ENCODE measurements at regions not wholly inside any gene's neighbourhood (a gene's known extent, or its start where the extent isn't known, plus 50 kb on each side); places are given as distances from the start of the nearest gene placed in this dataset.
A peak's percentile ranks its signal among the peaks of the same experiment; 100 is the strongest.
"Not testable (repeated sequence)": the region's sequence is repeated elsewhere in the genome, so short reads cannot be mapped to it uniquely, and the experiment has no call there.

- no peak for DNase-seq (ENCODE audit: low read depth)
Observed at GRCh38 chr7:67475293-67475692, 478.7 kb downstream of the TYW1 start.

DNA sequence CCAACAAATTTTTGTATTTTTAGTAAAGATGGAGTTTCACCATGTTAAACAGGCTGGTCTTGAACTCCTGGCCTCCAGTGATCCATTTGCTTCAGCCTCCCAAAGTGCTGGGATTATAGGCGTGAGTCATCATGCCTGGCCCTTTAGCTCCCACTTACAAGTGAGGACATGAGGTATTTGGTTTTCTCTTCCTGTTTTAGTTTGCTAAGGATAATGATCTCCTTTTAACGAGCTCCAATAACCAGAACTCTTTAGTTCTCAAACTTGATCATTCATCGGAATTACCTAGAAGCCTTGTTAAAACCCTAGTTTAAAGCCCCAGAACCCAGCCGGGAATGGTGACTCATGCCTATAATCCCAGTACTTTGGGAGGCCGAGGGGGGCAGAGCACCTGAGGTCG lies 481.4 kb downstream of the TYW1 start:
- no peak for DNase-seq (ENCODE audit: low read depth)

GRCh38 chr7:67484244-67484751 lies 487.7 kb downstream of the TYW1 start:
- DNase-seq (ENCODE audit: low read depth): peak; percentile 69

DNA sequence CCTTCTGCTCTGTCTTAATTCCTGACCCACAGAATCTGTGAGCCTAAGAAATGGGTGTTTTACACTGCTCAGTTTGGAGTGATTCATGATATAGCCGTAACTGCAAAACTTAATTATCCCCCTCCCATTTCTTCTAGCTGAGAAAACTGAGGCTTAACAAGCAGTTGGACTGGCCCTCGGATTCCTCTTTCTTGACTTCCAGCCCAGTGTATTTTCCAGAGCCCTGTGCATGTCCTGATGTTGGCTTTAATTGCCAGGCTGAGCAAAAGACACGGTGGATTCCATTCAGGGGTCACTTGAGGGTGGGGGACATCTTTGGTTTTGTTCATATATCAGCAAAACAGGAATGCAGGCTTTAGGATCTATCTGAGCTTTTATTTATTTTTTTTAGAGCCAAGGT lies 489.8 kb downstream of the TYW1 start:
- DNase-seq (ENCODE audit: low read depth): no peak

DNA sequence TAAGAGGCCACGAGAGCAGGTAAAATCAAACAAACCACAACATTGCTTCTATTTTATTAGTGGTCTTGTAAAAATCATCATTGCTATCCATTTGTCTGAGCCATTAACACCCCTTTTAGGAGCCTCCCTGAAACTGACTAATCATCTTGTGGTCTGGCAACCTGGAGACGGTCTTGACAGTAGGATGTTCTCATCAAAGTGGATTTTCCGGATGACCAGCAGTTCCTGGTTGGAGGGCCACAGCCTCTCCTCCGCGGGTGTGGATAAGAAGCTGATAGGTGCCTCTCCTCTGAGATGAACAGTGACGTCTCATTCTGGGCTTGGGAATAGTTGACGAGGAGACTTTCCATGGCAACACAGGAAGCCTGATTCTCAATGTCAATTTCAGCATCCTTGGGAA lies 490.7 kb downstream of the TYW1 start:
- no peak for DNase-seq (ENCODE audit: low read depth)

DNA sequence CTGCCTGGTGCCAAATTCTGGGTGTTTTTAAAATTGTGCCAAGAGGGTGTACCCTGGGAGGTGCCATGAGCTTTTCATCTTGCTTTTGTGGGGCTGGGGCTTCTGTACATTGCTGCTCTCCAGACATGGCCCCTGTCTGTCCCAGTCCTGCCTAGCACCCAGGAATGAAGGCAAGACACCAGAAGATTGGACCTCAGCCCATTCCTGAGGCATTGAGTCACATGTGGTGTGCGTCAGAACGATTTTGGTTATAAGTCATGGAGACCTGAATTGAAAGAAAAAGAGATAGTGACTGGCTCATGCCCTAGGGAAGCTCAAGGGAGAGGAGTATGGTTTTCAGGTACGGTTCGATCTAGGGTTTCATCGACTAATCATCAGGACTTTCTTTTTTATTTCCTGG lies 493.2 kb downstream of the TYW1 start:
- DNase-seq (ENCODE audit: low read depth): peak; percentile 1

- DNase-seq (ENCODE audit: low read depth): no peak
Observed at GRCh38 chr7:67493366-67493765, 496.7 kb downstream of the TYW1 start.

GRCh38 chr7:67496589-67496988 lies 500.0 kb downstream of the TYW1 start:
- no peak for DNase-seq (ENCODE audit: low read depth)

DNA sequence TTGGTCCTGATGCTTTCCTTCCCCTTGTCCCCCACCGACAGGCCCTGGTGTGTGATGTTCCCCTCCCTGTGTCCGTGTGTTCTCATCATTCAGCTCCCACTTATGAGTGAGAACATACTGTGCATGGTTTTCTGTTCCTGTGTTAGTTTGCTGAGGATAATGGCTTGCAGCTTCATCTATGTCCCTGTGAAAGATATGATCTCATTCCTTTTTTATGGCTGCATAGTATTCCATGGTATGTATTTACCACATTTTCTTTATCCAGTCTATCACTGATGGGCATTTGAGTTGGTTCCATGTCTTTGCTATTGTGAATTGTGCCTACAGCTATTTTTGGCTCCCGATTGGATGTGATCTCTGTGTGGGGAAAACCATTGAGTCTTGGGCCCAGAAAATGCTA lies 501.3 kb downstream of the TYW1 start:
- not testable (repeated sequence) for DNase-seq (ENCODE audit: low read depth)

GRCh38 chr7:67502929-67503328 lies 506.3 kb downstream of the TYW1 start:
- no peak for DNase-seq (ENCODE audit: low read depth)

DNA sequence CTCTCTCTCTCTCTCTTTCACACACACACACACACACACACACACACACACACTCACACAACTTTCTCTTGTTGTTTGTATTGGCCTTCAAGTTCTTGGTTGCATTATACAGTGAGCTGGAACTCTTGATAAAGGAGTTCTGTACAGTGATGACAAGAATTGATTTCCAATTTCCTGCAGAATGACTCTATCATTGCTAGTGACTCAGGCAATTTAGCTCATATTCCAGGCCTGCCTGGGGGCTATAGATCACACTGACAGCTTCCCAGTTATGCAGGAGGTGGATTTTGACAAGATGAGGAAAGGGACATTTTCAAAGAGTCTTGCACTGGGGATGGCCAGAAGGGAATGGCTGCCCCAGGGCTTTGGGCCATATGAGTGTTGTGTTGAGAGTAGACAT lies 508.8 kb downstream of the TYW1 start:
- DNase-seq (ENCODE audit: low read depth): no peak

GRCh38 chr7:67512481-67512880 lies 515.8 kb downstream of the TYW1 start:
- DNase-seq (ENCODE audit: low read depth): no peak

DNA sequence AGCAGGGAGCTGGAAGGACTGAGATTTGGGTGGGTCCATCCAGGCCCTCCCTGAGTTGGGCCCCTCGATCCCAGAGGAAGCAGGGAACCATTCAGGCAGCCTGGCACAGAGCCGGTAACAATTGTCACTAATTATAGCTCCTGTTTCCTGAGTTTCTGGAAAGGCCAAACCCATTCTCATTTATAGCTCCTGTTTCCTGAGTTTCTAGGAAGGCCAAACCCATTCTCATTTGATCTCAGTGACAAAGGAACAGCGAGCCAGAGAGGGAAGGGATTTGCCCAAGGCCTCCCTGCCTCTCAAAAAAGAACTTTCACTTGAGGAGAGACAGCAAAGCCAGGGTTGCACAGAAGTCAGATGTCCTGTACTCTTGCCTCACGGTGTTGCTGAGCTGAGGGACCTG lies 521.9 kb downstream of the TYW1 start:
- DNase-seq (ENCODE audit: low read depth): no peak

- DNase-seq (ENCODE audit: low read depth): no peak
Observed at GRCh38 chr7:67519171-67519570, 522.5 kb downstream of the TYW1 start.

- no peak for DNase-seq (ENCODE audit: low read depth)
Observed at GRCh38 chr7:67522504-67522903, 525.9 kb downstream of the TYW1 start.

- DNase-seq (ENCODE audit: low read depth): no peak
Observed at GRCh38 chr7:67523713-67524112, 527.1 kb downstream of the TYW1 start.

DNA sequence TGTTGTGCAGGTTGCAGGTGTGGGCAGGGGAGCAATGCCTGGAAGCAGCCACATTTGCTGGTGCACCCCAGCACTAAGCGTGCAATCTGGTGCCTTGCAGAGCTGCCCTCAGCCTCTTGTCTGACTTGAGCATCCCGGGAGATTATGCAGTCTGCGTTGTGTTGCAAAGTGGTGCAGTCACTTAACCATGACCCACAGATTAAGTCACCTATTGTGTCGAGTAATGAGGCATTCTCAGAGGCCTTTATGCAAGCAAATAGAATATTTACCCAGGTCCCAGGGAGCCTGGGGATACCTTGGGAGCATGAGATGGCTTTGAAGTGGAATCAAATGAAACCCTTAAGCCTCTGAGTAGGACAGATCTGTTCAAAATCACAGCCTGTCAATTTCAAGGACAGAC lies 529.0 kb downstream of the TYW1 start:
- DNase-seq (ENCODE audit: low read depth): no peak

DNA sequence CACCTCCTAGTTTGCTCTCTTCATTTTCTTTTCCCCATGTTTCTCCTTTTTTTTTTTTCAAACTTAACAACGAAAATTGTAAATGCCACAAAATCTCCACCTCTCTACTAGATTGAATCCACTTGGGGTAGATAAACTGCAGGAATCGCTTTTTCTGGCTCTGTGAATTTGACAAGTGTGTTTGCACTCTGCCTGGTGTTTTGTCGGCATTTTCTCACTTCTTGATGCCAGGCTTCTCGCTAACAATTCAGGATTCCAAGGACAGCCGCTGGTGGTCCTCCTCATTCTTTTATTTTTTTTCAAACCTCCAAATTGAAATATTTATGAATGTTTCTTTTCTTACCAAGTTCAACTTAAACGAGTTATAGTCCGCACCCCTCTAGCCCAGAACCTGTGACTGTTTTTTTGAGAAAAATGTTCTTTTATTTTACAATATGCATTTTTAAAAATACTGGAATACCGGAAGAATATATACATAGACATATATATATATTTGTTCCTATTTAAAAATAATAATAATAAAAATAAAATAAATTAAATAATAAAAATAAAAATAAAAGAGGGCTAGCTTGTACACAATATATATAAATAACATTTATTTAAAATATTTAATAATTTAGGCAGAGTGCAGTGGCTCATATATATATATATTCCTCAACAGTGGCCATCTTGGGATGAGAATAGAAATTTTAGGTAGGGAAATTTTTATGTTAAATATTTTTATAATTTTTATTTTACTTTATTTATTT lies 538.8 kb downstream of the TYW1 start:
- DNase-seq (ENCODE audit: low read depth): no peak

GRCh38 chr7:67542916-67543315 lies 546.3 kb downstream of the TYW1 start:
- DNase-seq (ENCODE audit: low read depth): no peak

DNA sequence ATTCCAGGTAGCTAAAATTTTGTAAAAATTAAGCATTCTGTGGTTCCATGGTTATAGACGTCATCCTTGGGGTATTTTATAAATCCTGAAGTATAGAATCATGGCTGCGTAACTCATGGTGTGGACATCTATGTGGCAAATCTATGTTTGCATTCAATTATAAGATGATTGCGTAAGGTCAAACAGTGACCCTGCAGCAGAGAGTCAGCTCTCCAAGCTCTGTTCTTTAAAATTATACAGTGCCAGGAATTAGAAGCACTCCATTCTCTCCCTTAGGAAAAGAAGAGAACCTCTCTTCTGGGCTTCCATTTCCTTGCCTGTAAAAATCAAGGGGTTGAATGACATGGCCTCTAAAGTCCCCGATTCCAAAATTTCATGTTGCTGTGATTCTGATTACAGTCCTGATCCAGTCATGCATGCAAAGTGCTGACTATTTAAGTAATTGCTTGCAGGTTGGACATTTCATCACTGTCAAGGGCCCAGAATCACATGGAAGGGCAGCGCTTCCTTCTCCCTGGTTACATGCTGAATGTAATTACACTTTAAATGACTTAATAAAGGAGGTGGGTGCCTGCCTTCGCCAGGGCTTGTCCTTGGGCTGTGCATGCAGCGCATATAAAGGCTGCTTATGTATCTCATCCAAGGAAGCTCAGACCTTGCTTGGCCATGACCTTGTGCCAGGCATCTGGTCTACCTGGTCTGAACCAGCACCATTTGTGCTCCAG lies 550.7 kb downstream of the TYW1 start:
- no peak for DNase-seq (ENCODE audit: low read depth)

DNA sequence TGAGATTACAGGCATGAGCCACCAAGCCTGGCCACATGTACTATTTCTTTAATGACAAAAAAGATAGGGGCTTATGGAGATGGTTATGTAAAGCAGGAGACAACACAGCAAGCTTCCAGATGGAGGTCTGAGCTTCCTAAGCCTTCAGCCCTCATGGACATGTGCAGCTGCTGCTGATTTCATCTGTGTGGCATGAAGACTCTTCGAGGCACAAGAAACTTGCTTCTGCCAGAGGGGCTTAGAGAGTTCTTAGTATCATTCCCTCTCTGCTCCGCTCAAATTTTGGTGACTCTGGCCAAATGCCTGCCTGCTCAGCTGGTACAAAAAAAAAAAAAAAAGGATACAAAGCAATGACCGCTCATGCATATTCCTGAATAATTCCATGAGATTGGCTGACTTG lies 552.5 kb downstream of the TYW1 start:
- DNase-seq (ENCODE audit: low read depth): no peak

DNA sequence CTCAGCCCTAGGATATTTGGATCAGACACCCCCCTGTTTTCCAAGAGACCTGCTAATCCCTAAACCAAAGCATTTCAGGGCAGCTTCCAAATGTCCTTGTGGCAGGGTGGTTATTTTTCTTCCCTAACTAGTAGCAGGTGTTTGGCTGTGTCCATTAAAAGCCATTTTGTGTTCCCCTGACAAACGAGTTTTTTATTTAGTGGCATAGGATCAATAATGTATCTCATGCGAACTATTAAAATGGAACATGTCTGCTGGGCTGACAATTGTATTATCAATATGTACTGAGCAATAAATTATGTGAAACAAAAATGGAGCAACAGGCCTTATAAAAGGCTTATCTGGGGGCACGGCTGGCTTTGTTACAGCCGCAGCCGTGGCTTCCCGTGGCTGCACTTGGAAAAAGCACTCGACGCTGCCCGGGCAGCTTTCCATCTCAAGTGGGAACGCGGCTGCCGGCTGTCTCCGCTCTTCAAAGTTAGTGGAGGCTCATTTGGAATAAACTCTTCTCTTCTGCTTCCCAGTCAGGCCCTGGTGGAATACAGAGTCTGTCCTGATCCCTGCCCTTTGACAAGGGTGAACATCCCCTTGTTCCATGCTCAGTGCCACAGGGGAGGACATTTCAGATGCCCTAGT lies 554.3 kb downstream of the TYW1 start:
- no peak for DNase-seq (ENCODE audit: low read depth)

DNA sequence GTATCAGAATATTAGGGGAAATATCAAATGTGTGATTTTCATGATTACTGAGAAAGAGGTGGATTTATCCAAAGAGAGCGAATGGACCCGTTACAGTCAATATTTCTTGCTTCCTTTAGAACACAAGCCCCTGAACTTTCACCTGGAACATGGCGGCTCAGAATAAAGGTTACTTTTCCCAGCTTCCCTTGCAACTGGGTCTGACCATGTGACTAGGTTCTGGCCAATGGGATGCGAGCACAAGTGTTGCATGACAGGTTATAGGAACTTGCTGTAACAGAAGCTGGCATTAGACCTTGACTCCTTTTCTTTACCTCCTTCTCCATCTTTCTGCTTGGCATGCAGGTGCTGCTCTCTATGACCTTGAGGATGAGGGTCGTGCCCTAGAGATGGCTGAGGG lies 556.1 kb downstream of the TYW1 start:
- DNase-seq (ENCODE audit: low read depth): no peak

All from ELR (cell line).